Kidney (tissue), 13 donors: ENCODE measurements at regions not wholly inside any gene's neighbourhood (a gene's known extent, or its start where the extent isn't known, plus 50 kb on each side); places are given as distances from the start of the nearest gene placed in this dataset.
A peak's percentile ranks its signal among the peaks of the same experiment; 100 is the strongest.

Experiments used
- DNase-seq, 5 donors: peaks; one replicate each; pipeline ENCODE4 v3.0.0-alpha.2; 2013 to 2020
- FAIRE-seq: peaks from 2 replicates; lab custom pipeline; 2012; peaks lifted over from hg19 to GRCh38; lab: Jason Lieb, UNC
- H3K27ac ChIP-seq, 2 donors: one replicate each; pipeline ENCODE4 v1.7.0; 2013; ENCODE audit warnings: low read depth in 2 of 2, low read length in 2 of 2, inconsistent platforms in 1 of 2
- H3K27me3 ChIP-seq: one replicate; pipeline ENCODE4 v1.7.1; 2013; ENCODE audit warnings: low read length, inconsistent platforms; ENCODE audit not compliant: control insufficient read depth, insufficient read depth
- H3K36me3 ChIP-seq, 3 donors: one replicate each; pipeline versions ENCODE4 v1.7.0 to v1.7.1; 2013; ENCODE audit warnings: low read length in 3 of 3, control low read depth in 1 of 3, inconsistent platforms in 1 of 3; ENCODE audit not compliant: insufficient read depth in 3 of 3, control insufficient read depth in 2 of 3
- H3K4me1 ChIP-seq, 3 donors: one replicate each; pipeline versions ENCODE4 v1.7.0 to v1.7.1; 2013; ENCODE audit warnings: low read length in 3 of 3, inconsistent platforms in 1 of 3, low read depth in 1 of 3; ENCODE audit not compliant: control insufficient read depth in 2 of 3, insufficient read depth in 2 of 3
- H3K4me3 ChIP-seq, 3 donors: one replicate each; pipeline versions ENCODE4 v1.7.0 to v1.8.1; 2013; ENCODE audit warnings: low read length in 3 of 3, control low read depth in 1 of 3, inconsistent platforms in 1 of 3
- H3K9ac ChIP-seq, 3 donors: one replicate each; pipeline versions ENCODE4 v1.7.0 to v1.7.1; 2013; ENCODE audit warnings: low read length in 3 of 3, control low read depth in 1 of 3, inconsistent platforms in 1 of 3
- H3K9me3 ChIP-seq, 3 donors: one replicate each; pipeline versions ENCODE4 v1.7.0 to v1.7.1; 2013; ENCODE audit warnings: low read length in 3 of 3, control low read depth in 1 of 3, inconsistent platforms in 1 of 3; ENCODE audit not compliant: control insufficient read depth in 2 of 3, insufficient read depth in 1 of 3
- intact Hi-C: fragments of 100-400 bp; cut with DNase I; formaldehyde crosslinking; loops from one replicate; pipeline ENCODE4 v1.11.1; 2022
- TF ChIP-seq, protein P1 (sequence below): IDR thresholded peaks from 3 replicates; pipeline ENCODE4 v1.5.1; 2012; ENCODE audit warnings: mild to moderate bottlenecking, moderate library complexity, borderline replicate concordance; ENCODE audit not compliant: insufficient read depth; ENCODE audit errors: extremely low read depth
- donor health status: control.
- donor health status: control.
- donor health status: control.
- donor health status: control.
- donor health status: control.
- donor health status: DM: yes; HTN: yes; CAD: no.
- donor health status: Normal renal cell carcinoma (clear cell type).

DNA sequence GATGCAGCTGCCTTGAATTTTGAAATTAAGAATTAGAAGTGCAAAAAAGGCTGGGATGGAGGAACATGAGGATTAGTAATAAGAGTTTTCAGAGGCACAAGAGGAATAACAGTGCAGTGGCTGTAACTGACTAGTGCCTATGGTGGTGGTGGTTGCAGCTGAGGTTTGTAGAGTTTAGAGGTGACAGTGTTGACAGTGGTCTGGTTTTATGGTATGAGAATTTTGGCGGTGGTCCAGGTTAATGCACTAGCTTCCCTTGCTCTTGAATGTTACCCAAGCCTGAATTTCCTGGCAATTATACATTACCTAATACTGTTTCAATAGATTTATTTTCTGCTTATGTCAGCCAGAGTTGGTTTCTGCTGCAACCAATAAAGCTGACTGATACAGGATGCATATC, 112.8 kb upstream of the C11orf87 start:
- intact Hi-C loops, result no loop called here
- H3K9me3 ChIP-seq, result no peaks in the 10 kb centered on the region
- no peaks in the 10 kb centered on the region for H3K27me3 ChIP-seq
- FAIRE-seq, result no peak
- H3K36me3 ChIP-seq, result no peaks in the 10 kb centered on the region
- H3K27ac ChIP-seq, result no peak overlapping the region
- H3K4me3 ChIP-seq, result no peak overlapping the region
- peak in 3 of 5 donors; percentile 10 to 35 (median 21) for DNase-seq
- H3K4me1 ChIP-seq, result no peaks in the 10 kb centered on the region
- TF ChIP-seq, protein P1, sequence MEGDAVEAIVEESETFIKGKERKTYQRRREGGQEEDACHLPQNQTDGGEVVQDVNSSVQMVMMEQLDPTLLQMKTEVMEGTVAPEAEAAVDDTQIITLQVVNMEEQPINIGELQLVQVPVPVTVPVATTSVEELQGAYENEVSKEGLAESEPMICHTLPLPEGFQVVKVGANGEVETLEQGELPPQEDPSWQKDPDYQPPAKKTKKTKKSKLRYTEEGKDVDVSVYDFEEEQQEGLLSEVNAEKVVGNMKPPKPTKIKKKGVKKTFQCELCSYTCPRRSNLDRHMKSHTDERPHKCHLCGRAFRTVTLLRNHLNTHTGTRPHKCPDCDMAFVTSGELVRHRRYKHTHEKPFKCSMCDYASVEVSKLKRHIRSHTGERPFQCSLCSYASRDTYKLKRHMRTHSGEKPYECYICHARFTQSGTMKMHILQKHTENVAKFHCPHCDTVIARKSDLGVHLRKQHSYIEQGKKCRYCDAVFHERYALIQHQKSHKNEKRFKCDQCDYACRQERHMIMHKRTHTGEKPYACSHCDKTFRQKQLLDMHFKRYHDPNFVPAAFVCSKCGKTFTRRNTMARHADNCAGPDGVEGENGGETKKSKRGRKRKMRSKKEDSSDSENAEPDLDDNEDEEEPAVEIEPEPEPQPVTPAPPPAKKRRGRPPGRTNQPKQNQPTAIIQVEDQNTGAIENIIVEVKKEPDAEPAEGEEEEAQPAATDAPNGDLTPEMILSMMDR, result no peak
- H3K9ac ChIP-seq, result no peak overlapping the region

DNA sequence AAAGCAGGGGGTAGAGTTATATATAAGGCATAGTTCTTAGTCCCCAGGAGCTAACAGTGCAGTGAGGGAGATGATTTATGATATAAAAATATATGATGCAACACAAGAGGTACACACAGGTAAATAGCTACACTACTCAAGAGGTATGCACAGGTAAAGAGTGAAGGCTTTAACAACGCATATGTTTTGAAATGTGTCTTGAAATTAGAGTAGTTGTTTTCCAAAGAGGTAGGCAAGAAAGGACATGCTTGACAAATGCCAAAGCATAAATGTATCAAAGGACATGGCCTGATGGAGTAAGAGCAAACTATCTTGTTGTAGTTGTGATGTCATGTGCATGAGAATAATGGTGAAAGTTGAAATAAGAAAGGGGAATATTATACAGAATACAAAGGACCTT, 104.3 kb upstream of the C11orf87 start:
- intact Hi-C loops, result no loop called here
- FAIRE-seq, result no peak
- no peaks in the 10 kb centered on the region for H3K27me3 ChIP-seq
- H3K36me3 ChIP-seq, result no peaks in the 10 kb centered on the region
- H3K27ac ChIP-seq, result no peak overlapping the region
- H3K4me1 ChIP-seq, result no peaks in the 10 kb centered on the region
- H3K9me3 ChIP-seq, result no peaks in the 10 kb centered on the region
- H3K4me3 ChIP-seq, result no peak overlapping the region
- DNase-seq, result no peak
- TF ChIP-seq, protein P1, result no peak
- no peak overlapping the region for H3K9ac ChIP-seq

- Histone ChIP-seq H3K36me3 (no peaks in the 10 kb centered on the region), H3K4me1 (no peaks in the 10 kb centered on the region), H3K9ac (no peak overlapping the region), H3K4me3 (no peak overlapping the region), H3K27me3 (no peaks in the 10 kb centered on the region), H3K27ac (no peak overlapping the region), H3K9me3 (no peaks in the 10 kb centered on the region)
- TF ChIP-seq, protein P1, result no peak
- FAIRE-seq, result no peak
- no peak for DNase-seq
- intact Hi-C loops, result no loop called here
Observed at GRCh38 chr11:109320595-109320994, 101.4 kb upstream of the C11orf87 start.

- FAIRE-seq (no peak), DNase-seq (no peak)
- Histone ChIP-seq H3K4me3 (no peak overlapping the region), H3K36me3 (no peaks in the 10 kb centered on the region), H3K9me3 (no peaks in the 10 kb centered on the region), H3K4me1 (no peaks in the 10 kb centered on the region), H3K27ac (no peak overlapping the region), H3K9ac (no peak overlapping the region), H3K27me3 (no peaks in the 10 kb centered on the region)
- TF ChIP-seq, protein P1, result no peak
- intact Hi-C loops, result no loop called here
Observed at GRCh38 chr11:109326781-109327180, 95.2 kb upstream of the C11orf87 start.
